NCI-H1436 treated with DMSO at 0.1 percent for 48 hours (cell line): ENCODE measurements at regions not wholly inside any gene's neighbourhood (a gene's known extent, or its start where the extent isn't known, plus 50 kb on each side); places are given as distances from the start of the nearest gene placed in this dataset.
A peak's percentile ranks its signal among the peaks of the same experiment; 100 is the strongest.
"Not testable (repeated sequence)": the region's sequence is repeated elsewhere in the genome, so short reads cannot be mapped to it uniquely, and the experiment has no call there.

ENCODE experiments used
- DNase-seq: peaks from one replicate; lab custom pipeline; 2025; lab: John Stamatoyannopoulos, UW

DNA sequence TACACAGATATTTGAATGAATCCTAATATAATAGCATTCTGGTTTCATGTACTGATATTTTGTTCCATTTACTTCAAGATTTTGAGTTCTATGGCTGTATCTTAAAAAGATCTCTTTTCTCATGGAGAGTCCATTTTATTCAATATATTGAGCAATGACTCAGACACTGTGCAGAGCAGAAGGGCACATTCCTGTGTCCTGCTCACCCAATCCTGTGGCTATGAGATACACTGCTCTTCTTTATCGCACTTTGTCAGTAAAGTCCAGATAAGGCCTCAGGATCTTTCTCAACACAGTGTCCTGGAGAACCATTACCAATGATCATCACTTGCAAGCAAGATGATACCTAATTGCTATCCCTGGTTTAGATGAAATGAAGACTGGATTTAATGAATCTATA is 155.0 kb downstream of the CYSLTR2 start:
- no peak for DNase-seq

DNA sequence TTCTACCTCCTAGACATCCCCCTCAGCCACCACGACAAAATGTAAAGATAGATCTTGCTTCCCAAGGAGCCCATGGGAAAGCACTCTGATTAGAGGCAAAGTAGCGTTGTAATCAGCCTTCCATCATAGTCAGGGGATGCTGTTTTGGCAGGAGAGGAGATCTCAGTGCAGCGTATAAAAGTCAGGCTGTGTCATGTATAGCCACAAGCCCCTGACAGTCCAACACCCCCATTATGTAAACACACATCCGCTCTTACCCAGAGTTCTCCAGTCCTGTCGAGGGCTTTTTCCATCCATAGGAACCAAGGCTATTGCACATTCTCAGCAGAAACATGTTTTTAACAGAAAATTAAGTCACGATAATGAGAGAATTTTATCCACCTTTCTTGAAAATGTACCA is 156.3 kb downstream of the CYSLTR2 start:
- no peak for DNase-seq

DNA sequence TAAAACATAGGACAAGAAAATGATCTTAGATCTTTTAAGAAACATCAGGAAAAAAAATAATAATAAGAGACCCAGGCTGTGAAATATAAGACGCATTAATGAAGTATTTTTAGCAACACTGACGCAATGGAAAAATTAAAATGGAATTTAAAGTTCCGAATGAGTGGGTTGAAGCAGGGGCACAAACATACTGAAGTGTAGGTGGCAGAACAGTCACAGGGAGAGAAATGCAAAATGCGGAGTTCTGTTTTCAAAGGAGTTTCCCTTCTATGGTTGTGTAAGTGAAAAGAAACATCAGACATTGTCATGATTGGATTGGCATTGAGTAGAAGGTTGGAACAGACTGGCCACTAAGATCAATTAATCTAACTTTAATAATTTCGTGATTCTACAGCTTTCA is 159.8 kb downstream of the CYSLTR2 start:
- no peak for DNase-seq

DNA sequence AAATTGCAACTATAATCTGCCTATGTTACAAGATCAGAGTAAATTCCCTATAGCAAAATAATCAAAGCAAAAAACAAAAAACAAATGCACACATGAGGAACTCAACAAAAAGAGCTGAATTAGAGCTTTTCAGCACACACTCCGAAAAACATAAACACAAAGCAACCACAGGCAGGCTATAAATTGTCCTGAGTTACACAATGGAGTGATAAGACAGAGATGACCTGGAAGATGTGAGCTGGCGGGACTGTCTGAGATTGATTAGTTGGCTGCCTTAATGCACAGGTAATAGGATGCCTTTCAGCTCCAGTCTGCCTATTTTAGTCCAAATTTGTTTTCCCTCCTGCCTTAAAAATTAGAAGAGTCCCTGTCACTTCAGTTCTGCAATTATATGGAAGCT is 159.0 kb upstream of the FNDC3A start:
- no peak for DNase-seq

DNA sequence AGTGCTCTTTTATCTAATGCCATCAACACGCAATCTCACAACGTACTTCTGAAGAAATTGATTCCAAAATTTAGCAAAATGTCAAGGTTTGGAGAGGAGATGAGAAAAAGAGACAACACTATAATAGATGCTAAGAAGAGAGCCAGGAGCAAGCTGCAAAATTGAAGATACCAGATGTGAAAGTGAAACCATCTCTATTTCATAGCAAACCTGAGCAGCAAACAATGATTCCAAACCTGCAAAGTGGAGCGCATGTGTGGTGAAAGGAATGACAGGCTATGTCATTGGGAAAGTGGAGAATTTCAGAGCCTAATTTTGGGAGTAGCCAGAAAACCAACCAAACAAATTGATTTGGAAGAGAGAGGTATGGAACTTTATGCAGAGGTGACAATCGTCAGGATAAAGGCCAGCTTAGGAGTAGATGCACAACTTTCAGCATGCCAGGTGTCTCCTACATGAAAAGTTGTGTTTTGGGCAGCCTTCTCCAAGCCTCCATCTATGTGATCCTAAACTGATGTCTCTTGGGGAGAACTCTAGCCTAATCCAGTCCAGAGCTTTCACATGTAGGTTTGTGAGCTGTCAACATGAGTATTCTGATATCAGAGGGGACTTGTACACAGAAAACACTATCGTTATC is 158.4 kb upstream of the FNDC3A start:
- no peak for DNase-seq

DNA sequence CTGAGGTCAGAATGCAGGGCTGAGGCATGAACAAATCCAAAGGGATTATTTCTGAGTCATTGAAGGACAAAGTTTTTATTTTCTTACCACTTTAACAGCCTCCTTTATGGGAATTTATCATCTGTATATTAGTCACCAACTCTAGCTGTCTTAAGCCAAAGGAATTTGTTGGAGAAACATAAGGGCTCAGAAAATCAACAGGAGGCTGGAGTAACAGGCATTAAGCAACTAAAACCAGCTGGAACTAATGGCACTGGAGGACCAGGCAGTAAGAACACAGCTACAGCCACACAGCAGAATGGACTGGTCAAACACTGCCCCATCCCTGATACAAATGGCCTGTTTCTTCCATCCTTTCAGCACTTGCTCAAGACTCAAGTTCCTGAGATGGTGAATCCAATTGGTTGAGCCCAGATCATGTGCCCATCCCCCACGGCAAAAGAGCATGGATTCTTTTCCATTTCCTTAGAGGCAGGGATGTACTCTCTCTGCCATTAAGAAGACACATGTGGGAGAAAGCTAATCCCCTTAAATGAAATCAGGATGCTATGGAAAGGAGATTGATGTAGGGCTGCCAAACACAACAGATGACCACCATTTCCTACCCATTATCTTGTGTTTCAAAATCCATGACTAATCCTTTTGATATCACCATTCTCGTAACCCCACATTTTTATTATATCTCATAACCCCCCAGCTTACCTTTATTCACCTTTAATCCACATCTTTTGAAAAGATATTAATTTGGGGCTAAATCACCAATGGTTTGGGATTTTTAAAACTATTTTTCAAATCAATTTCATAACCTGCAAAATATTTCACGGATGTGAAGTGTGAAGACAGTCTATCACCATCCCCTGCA is 157.0 kb upstream of the FNDC3A start:
- no peak for DNase-seq

DNA sequence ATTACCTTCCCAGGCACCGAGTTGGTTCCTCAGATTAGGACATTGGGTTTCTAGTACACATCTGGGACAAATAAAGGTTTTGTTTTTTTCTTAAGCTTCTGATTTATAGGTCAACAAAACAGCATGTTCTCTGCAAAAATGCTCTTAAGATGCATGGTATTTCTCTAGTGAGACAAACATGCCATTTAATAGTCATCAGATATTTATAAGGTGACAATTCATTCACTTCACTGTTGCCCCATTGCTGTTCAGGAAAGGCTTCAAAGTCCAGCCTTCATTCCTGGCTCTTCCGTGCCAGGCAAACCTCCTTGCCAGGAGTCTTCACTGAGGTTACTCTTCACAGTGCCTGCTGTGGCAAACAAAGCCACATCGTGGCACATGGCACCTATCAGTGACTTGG is 156.3 kb upstream of the FNDC3A start:
- no peak for DNase-seq

DNA sequence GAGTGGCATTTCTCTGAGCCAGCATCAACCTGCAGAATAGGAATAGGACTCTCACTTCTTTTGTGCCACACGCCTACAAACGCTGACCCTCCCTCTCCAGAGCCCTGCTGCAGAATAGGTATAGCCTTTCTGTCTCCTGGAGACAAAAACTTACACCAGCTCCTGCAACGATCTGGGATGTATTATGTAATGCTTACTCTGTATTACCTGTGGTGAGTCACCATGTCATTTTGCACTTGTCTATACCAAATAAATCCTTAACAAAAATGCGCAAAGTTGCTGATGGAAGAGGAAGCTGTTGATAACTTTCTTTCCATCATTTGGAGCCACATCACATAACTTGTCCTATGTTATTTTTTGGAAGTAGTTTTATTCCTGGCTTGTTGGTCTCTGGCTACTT is 155.8 kb upstream of the FNDC3A start:
- no peak for DNase-seq

DNA sequence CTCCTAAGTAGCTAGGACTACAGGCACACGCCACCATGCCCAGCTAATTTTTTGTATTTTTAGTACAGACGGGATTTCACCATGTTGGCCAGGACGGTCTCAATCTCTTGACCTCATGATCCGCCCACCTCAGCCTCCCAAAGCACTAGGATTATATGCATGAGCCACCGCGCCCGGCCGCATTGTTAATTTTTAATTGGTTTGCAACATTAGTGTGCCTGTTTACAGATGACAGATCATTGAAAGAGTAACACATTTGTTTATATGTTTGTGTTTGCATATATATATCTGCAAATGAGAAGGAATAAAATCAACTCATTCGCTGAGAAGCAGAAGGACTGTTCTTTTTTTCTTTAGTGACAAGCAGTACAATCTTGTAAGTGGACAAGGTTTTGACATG is 152.2 kb upstream of the FNDC3A start:
- DNase-seq, result not testable (repeated sequence)

DNA sequence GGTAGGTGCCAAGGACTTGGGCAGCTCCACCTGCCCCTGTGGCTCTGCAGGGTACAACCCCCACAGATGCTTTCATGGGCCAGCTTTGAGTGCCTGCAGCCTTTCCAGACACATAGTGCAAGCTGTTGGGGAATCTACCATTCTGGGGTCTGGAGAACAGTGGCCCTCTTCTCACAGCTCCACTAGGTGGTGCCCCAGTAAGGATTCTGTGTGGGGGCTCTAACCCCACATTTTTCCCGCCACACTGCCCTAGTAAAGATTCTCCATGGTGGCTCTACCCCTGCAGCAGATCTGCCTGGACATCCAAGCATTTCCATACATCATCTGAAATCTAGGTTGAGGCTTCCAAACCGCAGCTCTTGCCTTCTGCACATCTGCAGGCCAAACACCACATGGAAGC is 149.7 kb upstream of the FNDC3A start:
- no peak for DNase-seq

DNA sequence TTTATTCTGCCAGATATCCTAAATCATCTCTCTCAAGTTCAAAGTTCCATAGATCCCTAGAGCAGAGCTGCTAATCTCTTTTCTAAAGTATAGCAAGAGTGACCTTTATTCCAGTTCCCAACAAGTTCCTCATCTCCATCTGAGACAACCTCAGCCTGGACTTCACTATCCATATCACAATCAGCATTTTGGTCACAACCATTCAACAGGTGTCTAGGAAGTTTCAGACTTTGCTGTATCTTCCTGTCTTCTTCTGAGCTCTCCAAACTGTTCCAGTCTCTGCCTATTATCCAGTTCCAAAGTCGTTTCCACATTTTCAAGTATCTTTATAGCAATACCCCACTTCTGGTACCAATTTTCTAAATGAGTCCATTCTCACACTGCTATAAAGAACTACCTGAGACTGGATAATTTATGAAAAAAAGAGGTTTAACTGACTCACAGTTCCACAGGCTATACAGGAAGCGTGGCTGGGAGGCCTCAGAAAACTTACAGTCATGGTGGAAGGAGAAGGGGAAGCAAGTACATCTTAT is 148.7 kb upstream of the FNDC3A start:
- not testable (repeated sequence) for DNase-seq

DNA sequence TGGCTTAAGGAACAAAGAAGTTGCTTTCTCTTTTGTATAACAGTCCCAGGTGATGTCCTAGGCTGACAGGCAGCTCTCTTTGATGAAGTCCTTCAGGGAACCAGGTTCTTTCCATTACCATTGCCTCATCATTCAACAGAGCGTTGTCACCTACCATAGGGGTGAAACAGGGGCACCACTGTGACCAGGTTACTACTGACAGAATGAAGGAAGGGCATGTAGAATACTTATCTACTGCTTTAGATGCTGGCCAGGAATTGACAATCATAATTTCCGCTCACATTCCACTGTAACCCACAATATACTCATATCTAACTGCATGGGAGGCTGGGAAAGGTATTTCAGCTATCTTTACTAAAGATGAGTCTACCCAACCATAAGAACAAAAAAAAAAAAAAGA is 148.0 kb upstream of the FNDC3A start:
- DNase-seq, result no peak

DNA sequence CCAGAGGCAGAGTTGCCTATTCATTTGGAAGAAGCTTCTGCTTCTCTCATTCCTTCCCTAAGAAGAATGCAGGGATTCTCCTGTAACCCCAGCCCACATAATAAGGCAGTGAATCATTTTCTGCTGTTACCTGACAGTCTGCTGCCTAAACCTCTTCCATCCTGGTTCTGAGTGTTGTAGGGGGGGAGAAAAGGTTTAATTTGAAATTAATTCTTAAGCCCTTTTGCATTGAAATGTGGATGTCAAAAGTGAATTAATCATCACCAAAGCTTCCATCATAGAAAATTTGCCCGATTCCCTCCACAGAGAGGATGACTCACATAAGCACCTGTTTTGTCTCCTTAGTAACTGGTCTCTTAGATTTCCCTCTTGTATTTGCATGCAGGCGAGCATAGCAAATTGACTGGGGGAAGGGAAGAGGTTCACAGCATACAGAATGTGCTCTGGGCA is 146.7 kb upstream of the FNDC3A start:
- peak; percentile 70 for DNase-seq

DNA sequence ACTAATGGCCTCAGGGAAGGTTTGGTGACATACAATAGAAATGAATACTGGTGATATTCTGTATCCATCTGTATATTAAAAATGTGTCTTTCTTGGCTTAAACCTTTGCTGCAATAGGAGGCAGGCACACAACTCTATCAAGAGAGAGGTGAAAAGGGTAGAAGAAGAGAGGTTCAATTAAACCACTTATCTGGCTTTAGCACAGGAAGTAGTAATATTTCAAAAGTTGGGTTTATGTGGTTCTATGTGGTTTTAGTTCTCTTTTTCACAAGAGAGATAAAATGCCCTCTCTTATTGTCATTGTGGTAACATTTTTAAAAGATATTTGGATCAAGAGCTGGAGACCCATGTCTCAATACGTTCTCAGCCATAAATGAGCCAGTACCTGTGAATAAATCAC is 146.2 kb upstream of the FNDC3A start:
- DNase-seq, result peak; percentile 45

DNA sequence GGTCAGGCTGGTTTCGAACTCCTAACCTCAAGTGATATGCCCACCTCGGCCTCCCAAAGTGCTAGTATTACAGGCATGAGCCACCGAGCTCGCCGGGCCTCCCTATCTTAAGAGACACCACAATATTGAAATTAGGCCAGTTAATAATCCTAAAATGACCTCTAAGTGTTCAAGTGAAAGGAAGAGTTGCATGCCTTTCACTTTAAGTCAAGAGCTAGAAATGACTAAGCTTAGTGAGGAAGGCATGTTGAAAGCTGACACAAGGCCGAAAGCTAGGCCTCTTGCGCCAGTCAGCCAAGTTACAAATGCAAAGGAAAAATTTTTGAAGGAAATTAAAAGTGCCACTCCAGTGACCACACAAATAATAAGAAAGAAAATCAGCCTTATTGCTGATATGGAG is 144.5 kb upstream of the FNDC3A start:
- no peak for DNase-seq

DNA sequence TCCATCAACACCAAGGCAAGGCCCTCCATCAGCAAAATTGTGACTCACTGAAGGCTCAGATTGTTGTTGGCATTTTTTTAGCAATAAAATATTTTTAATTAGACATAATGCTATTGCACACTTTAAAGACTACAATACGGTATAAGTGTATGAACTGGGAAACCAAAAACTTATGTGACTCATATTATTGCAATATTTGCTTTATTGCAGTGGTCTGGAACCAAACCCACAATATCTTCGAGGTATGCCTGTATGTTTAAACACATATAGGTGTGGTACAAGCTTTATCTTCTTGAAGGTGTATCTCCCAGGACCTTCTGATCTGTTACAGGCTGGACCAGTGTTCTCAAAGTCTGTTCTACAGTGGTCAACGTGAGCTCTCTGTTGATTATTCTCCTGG is 142.3 kb upstream of the FNDC3A start:
- no peak for DNase-seq

DNA sequence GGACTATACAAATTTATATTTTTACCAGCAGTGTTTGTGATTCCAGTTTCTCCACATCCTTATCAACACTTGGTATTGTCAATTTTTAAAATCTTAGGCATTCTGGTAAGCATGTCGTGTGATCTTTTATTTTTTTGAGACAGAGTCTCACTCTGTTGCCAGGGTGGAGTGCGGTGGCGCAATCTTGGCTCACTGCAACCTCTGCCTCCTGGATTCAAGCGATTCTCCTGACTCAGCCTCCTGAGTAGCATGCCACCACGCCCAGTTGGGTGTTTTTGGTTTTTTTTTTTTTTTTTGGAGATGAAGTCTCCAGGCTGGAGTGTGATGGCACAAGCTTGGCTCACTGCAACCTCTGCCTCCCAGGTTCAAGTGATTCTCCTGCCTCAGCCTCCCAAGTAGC is 140.4 kb upstream of the FNDC3A start:
- DNase-seq, result not testable (repeated sequence)

DNA sequence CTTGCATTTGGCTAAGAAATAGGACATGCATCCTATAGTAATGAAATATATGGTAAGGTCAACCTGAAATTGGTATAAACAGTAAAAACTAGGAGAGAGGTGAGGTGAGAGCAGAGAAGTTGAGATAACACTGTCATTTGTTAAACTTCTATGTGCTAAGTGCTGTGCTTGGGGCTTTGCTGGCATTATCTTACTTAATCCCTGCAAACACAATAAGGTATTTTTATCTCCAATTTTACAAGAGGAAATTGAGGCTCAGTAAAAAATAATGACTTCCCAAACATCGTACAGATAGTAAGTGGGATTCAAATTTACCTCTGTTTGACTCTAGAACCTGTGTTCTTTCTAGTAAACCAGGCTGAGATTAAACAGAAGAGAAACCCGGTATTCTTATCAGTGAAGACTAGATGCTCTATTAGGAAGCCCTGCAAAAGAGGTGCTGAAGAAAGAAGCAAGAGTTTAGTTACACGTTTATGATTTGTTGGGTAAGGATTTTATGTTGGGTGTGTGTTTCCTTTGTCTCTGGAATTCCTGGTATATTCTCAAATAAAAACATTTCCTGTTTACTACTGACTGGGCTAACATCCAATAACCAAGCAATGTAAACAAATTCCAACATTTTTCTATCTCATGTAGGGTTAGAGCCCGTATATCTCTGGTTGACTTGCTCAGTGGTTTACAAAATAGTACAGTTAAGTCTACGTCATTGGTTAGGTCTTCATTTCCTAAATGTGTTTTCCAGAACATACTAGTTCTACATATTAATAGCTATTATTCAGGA is 137.3 kb upstream of the FNDC3A start:
- no peak for DNase-seq

DNA sequence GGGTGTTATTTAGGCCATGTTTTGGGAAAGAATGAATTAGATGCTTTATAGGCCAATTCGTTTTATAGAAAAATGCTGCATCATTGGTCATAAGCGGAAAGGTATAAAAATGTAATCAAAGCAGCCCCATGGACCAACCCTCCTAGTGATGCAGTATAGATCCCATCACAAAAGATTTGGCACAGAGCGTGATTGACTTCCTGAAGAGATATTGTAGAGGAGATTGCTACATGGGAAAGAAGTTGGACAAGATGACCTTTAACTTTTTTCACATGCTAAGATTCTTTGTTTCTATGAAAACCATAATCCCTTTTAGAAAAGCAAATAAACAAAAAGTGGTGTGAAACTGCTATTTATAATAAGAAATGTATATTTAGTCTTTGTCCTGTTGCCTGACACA is 136.5 kb upstream of the FNDC3A start:
- DNase-seq, result no peak

DNA sequence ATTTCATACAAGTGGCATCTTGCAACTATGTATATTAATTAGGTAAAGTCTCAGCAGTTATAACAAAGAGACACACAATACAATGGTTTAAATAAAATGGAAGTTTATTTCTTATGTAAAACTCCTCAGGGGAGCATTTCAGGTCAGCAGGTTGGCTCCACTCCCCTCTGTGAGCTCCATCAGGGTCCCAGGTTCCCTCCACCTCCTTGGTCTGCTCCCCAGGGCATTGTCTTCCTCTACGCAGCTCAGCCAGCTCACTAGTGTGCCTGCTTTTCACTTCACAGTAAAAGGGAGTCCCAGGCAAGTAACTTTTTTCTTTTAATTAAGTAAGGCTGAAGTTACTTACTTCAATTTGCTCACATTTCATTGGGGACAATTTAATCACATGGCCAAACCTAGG is 135.3 kb upstream of the FNDC3A start:
- no peak for DNase-seq

DNA sequence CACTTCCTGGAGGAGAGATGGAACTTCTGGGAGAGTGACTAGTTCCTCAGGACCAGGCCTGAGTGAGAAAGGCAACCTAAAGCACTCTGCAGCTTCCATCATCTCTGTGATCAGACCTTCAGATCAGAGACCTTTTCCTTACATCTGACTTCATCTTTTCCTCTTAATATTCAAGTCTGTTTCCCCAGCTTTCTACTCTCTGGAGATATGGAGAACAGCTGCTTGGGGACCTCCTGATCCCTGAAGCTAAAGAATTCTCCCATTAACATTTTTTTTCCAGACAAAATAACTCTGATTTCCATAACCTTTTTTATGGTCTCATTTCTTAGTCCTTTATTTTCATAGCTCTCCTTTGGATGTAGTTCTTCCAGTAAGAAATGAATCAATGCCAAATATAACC is 133.4 kb upstream of the FNDC3A start:
- no peak for DNase-seq

DNA sequence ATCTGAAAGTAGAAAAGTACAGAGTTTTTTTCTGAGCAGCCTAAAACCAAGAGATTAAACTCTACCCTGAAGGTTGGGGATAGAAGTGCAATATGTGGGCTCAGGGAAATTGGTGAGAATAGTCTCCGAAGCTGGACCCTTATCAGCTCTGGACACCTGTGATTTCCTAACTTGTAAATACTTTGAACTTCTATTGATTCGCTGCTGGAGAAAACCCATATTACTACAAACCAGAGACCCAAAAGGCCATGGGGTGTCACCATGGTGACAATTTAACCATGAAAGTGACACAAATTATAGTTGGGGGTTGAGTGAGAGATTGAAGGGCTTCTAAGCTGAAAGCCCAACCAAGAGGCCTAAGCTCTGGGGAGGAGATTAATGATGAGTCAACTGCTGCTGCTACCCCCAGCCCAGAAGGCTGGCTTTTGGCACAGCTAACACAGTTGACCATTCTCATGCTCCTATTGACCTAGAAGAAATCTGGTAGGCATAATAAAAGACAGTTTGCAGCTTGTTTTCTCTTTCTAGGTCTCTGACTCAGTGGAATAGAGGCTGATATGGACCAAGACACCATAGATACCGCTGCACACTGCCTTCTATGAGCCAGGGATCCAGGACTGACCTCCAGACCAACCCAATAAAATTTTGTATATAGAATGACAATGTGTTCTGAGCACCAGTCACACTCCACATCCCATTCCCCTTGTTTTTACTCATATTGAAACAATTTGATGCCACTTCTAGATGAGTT is 131.9 kb upstream of the FNDC3A start:
- no peak for DNase-seq
